ENCODE measurements at regions not wholly inside any gene's neighbourhood (a gene's known extent, or its start where the extent isn't known, plus 50 kb on each side); places are given as distances from the start of the nearest gene placed in this dataset.

DNA sequence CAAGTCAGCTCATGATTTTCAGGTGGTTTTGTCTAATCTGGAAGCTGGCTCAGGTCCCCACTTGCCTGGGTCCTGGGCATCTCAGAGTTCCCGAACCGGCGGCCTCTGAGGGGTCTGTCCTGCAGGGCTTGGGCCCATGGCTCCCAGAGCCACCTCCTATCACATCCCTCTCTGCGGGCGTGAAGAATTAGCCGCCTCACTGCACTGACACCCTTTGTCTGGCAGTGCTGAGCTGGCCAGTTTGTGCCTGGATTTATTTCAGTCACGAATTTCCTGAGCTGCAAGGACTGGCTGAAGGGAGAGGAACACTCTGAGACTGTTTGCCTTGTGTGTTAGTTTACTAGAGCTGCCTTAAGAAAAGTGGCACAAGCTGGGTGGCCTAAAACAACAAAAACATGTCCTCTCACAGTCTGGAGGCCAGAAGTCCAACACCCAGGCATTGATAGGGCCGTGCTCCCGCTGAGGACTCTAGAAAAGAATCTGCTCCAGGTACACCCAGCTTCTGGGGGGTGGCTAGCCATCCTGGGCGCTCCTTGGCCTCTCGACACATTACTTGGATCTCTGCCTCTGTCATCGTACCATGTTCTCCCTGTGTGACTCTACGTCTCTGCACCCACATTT is 217.5 kb upstream of the DYNLRB2 start:
- no peak for DNase-seq (ENCODE audit: extremely low read depth, low read depth)
- TF ChIP-seq, protein P1, sequence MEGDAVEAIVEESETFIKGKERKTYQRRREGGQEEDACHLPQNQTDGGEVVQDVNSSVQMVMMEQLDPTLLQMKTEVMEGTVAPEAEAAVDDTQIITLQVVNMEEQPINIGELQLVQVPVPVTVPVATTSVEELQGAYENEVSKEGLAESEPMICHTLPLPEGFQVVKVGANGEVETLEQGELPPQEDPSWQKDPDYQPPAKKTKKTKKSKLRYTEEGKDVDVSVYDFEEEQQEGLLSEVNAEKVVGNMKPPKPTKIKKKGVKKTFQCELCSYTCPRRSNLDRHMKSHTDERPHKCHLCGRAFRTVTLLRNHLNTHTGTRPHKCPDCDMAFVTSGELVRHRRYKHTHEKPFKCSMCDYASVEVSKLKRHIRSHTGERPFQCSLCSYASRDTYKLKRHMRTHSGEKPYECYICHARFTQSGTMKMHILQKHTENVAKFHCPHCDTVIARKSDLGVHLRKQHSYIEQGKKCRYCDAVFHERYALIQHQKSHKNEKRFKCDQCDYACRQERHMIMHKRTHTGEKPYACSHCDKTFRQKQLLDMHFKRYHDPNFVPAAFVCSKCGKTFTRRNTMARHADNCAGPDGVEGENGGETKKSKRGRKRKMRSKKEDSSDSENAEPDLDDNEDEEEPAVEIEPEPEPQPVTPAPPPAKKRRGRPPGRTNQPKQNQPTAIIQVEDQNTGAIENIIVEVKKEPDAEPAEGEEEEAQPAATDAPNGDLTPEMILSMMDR (IDR thresholded peaks at IDR 0.05; ENCODE audit: low read depth, low read length, missing control alignments), result no peak
- no peak overlapping the region for H3K4me3 ChIP-seq (replicated peaks; ENCODE audit: low read depth, low read length)

DNA sequence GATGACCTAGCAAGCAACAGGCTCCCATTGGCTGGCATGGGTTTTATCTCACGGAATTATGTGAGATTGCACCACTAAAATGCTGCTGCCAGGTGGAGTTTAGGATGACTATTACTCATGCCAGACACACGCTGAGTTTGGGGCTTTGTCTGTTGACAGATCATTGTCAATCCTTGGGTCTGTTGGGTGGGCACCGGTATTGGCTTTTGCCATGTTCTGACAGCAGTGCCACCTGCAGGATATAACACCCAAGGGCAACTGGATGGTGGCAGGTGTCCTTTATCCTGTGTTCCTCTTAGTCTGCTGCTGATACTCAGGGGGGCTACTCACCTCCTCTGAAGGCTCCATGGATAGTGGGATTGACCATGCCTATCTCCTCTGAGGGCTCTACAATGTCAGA is 221.6 kb upstream of the DYNLRB2 start:
- no peak for DNase-seq (ENCODE audit: extremely low read depth, low read depth)
- no peak overlapping the region for H3K4me3 ChIP-seq (replicated peaks; ENCODE audit: low read depth, low read length)
- TF ChIP-seq, protein P1 (IDR thresholded peaks at IDR 0.05; ENCODE audit: low read depth, low read length, missing control alignments), result no peak

DNA sequence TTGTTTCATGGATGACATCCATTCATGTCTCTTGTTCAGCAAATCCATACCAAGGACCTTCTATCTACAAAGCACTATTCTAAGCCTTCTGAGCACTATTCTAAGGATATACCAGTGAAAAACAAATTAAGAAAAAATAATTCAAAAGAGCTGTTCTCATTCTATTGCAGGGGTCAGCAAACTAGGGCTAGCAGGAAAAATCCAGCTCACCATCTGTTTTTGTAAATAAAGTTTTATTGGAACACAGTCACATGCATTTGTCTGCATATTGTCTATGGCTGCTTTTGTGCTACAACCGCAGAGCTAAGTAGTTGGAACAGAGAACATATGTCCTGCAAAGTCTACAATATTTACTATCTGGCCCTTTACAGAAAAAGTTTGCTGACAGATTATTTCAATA is 222.7 kb upstream of the DYNLRB2 start:
- TF ChIP-seq, protein P1 (IDR thresholded peaks at IDR 0.05; ENCODE audit: low read depth, low read length, missing control alignments), result no peak
- DNase-seq (ENCODE audit: extremely low read depth, low read depth), result no peak

DNA sequence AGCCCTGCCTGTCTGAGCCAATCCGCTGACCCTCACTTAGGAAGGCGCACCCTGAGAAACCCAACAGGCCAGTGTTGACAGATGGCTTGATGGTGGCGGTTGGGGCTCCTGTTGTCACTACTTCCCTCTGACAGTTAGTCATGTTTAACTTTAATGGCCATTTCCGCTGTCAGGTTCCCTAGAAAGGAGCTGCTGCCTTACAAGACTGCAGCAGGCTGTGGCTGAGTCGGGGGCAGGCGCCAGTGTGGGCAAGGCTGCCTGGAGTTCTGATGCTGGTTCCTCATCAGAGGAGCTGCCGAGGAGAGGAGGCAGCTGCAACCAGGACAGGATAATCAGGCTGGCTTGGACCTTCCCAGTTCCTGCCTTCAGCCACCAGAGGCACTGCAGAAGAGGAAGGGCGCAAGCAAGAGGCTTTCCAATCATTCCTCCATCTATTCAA is 223.2 kb upstream of the DYNLRB2 start:
- TF ChIP-seq, protein P1 (IDR thresholded peaks at IDR 0.05; ENCODE audit: low read depth, low read length, missing control alignments), result peak; percentile 30
- H3K4me3 ChIP-seq (replicated peaks; ENCODE audit: low read depth, low read length), result no peak overlapping the region
- DNase-seq (ENCODE audit: extremely low read depth, low read depth), result no peak

More for the DNA sequence above, 222.7 kb upstream of the DYNLRB2 start:
- no peak overlapping the region for H3K4me3 ChIP-seq (replicated peaks; ENCODE audit: low read depth, low read length)

DNA sequence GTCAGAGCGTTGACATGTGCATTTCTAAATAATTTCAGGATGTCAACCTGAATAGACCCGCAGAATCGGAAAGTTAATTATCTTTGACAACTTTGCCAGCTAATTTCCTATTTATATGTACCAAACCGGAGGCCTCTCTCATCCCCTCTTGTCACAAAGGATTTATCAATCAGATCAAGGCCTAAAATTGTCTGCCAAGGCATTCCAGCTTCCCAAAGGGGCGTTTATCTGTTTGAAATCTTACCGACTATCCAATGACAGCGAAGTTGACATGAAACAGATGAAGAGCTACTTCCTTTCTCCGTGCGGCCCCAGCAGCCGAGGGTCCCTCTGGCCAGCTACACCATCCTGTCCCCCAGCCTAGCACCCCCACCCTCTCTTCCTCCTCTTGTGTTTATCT is 223.7 kb upstream of the DYNLRB2 start:
- no peak for DNase-seq (ENCODE audit: extremely low read depth, low read depth)
- TF ChIP-seq, protein P1 (IDR thresholded peaks at IDR 0.05; ENCODE audit: low read depth, low read length, missing control alignments), result no peak
- H3K4me3 ChIP-seq (replicated peaks; ENCODE audit: low read depth, low read length), result no peak overlapping the region

DNA sequence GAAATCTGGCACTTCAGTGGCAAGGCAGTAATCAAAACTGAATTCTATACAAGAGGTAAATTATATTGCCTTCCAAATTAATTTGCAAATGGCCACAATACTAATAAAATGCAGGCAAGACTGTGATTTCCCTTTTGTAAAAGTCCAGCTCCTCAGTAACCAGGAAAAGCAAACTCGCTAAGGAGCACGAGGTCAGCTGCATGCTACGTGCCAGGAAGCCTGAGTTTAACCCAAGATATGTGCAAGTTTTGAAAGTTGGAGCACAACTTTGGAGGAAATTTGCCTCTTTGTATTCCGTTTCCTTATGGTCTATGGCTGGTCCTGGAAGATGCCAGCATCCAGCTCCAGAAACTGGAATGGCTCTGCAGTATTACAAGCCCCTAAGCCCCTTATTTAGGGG is 226.8 kb upstream of the DYNLRB2 start:
- TF ChIP-seq, protein P1 (IDR thresholded peaks at IDR 0.05; ENCODE audit: low read depth, low read length, missing control alignments), result no peak

DNA sequence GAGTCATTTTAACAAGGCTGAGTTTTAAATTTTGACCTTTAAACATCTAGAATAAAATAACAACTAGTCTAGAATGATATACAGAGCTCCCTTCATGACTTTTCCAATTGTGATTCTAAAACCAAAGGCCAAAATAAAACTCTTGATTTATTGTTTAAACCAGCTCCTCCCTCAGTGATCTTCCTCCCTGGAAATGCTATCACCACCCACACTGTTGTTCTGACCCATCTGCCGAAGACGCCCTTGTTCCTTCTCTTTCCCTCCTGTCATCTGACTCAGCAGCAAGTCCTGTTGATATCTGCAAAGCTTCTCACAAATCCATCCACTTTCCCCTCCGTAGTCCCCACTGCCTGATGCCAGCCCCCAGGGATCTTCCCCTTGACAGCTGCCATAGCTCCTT is 231.6 kb upstream of the DYNLRB2 start:
- DNase-seq (ENCODE audit: extremely low read depth, low read depth), result no peak
- H3K4me3 ChIP-seq (replicated peaks; ENCODE audit: low read depth, low read length), result no peak overlapping the region
- TF ChIP-seq, protein P1 (IDR thresholded peaks at IDR 0.05; ENCODE audit: low read depth, low read length, missing control alignments), result no peak

More for the DNA sequence above, 226.8 kb upstream of the DYNLRB2 start:
- no peak for DNase-seq (ENCODE audit: extremely low read depth, low read depth)
- no peak overlapping the region for H3K4me3 ChIP-seq (replicated peaks; ENCODE audit: low read depth, low read length)
